HUDEP-2 (cell line): ENCODE measurements at regions not wholly inside any gene's neighbourhood (a gene's known extent, or its start where the extent isn't known, plus 50 kb on each side); places are given as distances from the start of the nearest gene placed in this dataset.

Source experiments
- DNase-seq, 76 experiments: peaks; one replicate each; lab custom pipeline; 2025; ENCODE audit not compliant: unreplicated experiment in 76 of 76; lab: John Stamatoyannopoulos, UW

GRCh38 chr9:99361817-99362216 lies 139.7 kb downstream of the SEC61B start:
- DNase-seq, result no peak

GRCh38 chr9:99362321-99362720 lies 140.2 kb downstream of the SEC61B start:
- DNase-seq, result no peak

- no peak for DNase-seq
These were observed 141.4 kb downstream of the SEC61B start for GRCh38 chr9:99363509-99363908.

DNA sequence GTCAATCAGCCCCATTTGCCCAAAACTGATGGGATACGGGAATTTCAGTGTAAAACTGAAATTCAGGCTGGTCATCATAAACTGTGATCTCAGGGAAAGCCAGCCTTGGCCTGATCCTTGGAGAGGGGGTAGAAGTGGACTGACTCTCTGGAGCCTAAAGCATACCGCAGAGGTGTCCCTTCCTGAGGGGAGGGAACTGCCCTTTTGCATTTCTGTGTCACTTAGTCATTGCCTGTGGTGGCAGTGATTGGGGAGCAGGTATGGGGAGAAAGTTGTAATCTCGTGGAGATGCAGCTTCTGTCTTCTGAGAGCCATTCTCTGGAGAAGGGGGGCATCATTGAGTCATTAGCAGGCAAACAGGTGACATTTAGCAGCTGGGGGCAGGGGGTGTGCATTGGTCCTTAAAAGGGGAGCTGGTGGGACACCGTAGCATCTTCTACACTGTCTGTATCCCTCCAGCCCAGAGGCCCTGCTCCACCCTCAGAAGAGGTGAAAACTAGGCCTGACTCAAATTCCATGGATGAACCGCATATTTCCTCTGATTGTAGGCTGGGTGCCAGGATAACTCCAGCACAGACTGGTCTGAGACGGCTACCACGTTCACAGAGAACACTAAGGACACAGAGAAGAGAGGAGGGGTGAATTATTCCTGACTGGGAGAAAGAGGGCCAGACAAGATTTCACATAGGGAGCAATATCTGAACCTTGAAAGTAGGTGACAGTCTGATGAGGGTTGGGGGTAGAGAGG lies 143.3 kb downstream of the SEC61B start:
- DNase-seq, result no peak

- DNase-seq, result no peak
These were observed 144.1 kb downstream of the SEC61B start for GRCh38 chr9:99366183-99366582.

DNA sequence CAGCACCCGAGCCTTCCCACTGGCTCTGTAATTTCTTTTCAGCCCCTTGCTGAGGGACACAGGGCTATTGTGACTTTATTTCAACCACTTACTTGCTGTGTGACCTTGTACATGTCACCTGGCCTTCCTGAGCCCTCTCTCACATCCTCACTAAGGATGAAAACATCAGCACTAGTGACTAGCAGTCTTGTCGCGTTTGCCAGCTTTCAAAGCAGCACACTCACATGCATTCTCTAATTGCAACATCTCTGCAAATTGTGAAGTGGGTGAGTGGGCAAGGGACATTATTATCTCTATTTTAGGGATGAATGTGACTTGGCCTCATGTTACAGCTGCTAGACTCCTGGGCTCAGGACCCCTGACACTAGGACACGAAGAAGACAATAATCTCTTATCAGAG lies 144.5 kb downstream of the SEC61B start:
- DNase-seq, result no peak

GRCh38 chr9:99368341-99369326 lies 146.6 kb downstream of the SEC61B start:
- DNase-seq, result no peak

- no peak for DNase-seq
These were observed 147.2 kb downstream of the SEC61B start for GRCh38 chr9:99369327-99369722.

GRCh38 chr9:99370376-99370775 lies 148.3 kb downstream of the SEC61B start:
- DNase-seq, result no peak

- no peak for DNase-seq
These were observed 149.3 kb downstream of the SEC61B start for GRCh38 chr9:99371376-99371775.

GRCh38 chr9:99373912-99374311 lies 151.8 kb downstream of the SEC61B start:
- no peak for DNase-seq

GRCh38 chr9:99374793-99375192 lies 152.7 kb downstream of the SEC61B start:
- no peak for DNase-seq

DNA sequence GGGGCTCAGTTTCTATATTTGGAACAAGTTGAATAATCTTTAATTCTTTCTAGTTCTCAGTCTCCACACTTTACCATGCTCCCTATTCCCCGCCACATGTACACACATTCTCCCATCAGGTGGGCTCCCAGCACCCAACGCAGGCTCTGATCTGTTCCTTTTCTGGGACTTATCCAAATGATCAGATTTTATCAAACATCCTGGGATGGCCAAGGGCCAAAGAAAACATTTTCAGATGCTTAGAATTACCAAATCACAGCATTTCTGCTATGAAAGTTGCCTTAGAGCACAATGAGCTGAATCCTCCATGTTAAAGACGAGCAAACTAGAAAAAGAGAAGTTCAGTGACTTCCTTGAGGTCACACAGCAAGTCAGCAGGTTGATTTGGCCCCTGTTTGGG lies 153.4 kb downstream of the SEC61B start:
- no peak for DNase-seq

DNA sequence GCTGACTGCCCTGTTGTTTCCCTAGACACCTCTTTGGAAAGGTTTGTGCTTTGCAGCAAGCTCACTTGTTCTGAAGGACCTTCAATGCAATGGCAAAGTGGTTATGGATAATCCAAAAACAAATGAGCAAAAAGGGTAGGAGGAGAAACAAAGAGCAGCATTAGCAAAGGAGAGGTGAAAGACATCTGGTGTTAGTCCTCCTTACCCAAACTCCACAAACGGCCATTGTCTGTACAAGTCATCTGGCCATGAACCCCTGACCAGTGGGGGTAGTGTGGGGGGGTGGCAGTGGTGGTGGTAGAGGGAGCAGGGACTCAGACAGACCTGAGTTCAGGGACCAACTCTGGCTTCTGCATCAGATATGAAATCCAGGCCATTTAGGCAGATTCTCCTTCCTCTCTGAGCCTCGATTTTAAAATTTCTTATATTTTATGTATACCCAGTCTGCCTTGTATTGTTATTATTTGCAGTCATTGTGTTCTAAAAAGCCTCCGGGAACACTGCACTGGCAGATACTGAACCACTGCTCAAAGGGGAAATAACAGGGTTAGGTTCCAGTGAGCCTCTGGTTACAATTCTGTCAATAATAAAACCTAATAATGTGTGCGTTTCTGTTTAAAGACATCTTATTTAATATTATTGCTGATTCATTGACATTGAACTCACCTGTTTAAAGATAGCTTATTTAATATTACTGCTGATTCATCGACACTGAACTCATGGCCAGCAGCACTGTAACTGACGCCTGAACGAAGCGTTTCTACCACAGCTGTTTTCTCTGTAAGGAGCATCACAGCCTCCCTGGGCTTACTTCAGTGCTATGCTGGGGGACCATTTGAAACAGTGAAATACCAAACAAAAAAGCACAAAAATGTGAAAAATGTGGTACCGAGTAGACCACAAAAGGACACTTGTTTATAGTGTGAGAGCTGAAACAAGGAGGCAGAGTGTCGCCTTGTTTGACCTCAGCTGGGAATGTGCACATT lies 156.0 kb downstream of the SEC61B start:
- DNase-seq, result no peak

DNA sequence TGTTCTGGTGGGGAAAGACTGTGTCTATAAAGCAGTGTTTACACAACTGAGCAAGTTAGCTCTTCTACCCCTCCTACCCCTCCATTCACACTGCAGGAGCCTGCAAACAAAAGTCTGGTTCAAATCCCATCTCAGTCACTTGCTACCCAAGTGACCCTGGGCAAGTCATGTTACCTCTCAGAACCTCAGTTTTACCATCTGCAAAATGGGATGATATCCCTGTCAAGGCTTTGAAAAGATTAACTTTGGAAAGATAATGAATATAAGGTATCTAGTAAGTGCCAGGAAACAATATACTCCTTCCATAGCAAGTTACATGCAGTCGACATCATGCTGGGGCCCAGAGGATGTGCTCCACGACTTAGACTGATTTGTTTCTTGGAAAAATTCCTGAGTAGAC lies 161.5 kb downstream of the SEC61B start:
- DNase-seq, result no peak

DNA sequence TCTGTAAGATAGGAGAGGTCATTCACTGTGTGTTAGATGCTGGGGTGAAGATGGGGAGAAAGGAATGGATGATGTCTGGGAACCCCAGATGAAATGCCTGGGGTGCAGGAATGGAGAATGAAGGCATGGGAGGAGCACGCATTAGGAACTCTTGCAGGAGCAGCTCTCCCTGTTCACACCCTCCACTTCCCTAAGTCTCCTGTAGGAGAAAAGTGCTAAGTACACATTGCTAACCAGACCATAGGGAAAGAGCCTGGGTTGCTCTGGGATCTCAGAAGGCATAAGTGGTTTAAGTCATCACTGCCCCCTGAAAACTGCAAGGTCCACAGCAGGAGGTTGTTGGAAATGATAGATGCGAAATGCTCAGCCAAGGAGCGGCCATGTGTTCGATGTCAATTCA lies 163.1 kb downstream of the SEC61B start:
- DNase-seq, result no peak

- no peak for DNase-seq
These were observed 163.8 kb downstream of the SEC61B start for GRCh38 chr9:99385814-99386279.

- no peak for DNase-seq
These were observed 165.3 kb downstream of the SEC61B start for GRCh38 chr9:99387431-99387830.

- no peak for DNase-seq
These were observed 167.3 kb downstream of the SEC61B start for GRCh38 chr9:99389087-99390033.
